Liver (tissue), 8 donors: ENCODE measurements at regions not wholly inside any gene's neighbourhood (a gene's known extent, or its start where the extent isn't known, plus 50 kb on each side); places are given as distances from the start of the nearest gene placed in this dataset.

Experiments
- DNase-seq: peaks from one replicate; pipeline ENCODE4 v3.0.0-alpha.2; 2017; ENCODE audit warnings: low spot score
- H3K27ac ChIP-seq, 2 donors: one replicate each; pipeline ENCODE4 v1.7.0; 2013; ENCODE audit warnings: inconsistent platforms in 2 of 2, low read length in 2 of 2, control low read depth in 1 of 2, low read depth in 1 of 2, mild to moderate bottlenecking in 1 of 2
- H3K27me3 ChIP-seq, 4 donors: one replicate each; pipeline versions ENCODE4 v1.6.1 to v1.7.0; 2013; ENCODE audit warnings: low read length in 3 of 4, inconsistent platforms in 1 of 4, mild to moderate bottlenecking in 1 of 4, moderate library complexity in 1 of 4; ENCODE audit not compliant: control insufficient read depth in 4 of 4, insufficient read depth in 4 of 4
- H3K36me3 ChIP-seq, 4 donors: one replicate each; pipeline versions ENCODE4 v1.6.1 to v1.7.0; 2013; ENCODE audit warnings: low read length in 3 of 4, mild to moderate bottlenecking in 3 of 4, low read depth in 1 of 4, moderate library complexity in 1 of 4; ENCODE audit not compliant: control insufficient read depth in 4 of 4, insufficient read depth in 3 of 4
- H3K4me1 ChIP-seq, 4 donors: one replicate each; pipeline versions ENCODE4 v1.6.1 to v1.7.0; 2013; ENCODE audit warnings: low read length in 3 of 4, mild to moderate bottlenecking in 3 of 4, moderate library complexity in 1 of 4; ENCODE audit not compliant: control insufficient read depth in 4 of 4, insufficient read depth in 4 of 4
- H3K4me3 ChIP-seq, 3 donors: one replicate each; pipeline versions ENCODE4 v1.6.1 to v1.7.0; 2013; ENCODE audit warnings: low read length in 3 of 3, control low read depth in 1 of 3, low read depth in 1 of 3, mild to moderate bottlenecking in 1 of 3
- H3K9ac ChIP-seq, 2 donors: one replicate each; pipeline ENCODE4 v1.7.0; 2013; ENCODE audit warnings: low read length in 2 of 2, mild to moderate bottlenecking in 2 of 2, moderate library complexity in 2 of 2, control low read depth in 1 of 2, low read depth in 1 of 2
- H3K9me3 ChIP-seq, 4 donors: one replicate each; pipeline versions ENCODE4 v1.6.1 to v1.7.0; 2013; ENCODE audit warnings: low read length in 3 of 4; ENCODE audit not compliant: control insufficient read depth in 4 of 4
- ATF3 ChIP-seq: IDR thresholded peaks from 2 replicates; pipeline ENCODE4 v1.6.1; 2016; ENCODE audit warnings: antibody characterized with exemption
- CTCF ChIP-seq: fragments of 150-350 bp; IDR thresholded peaks from 2 replicates; pipeline ENCODE4 v1.5.1; 2017; ENCODE audit warnings: improper control_type of control experiment, low read depth, low read length; ENCODE audit not compliant: missing input control
- EGR1 ChIP-seq, 2 donors: IDR thresholded peaks; 2 replicates each; pipeline ENCODE4 v1.6.1; 2016 to 2018; ENCODE audit warnings: antibody characterized with exemption in 2 of 2, low read depth in 2 of 2
- FOXA1 ChIP-seq: IDR thresholded peaks from 2 replicates; pipeline ENCODE4 v1.6.1; 2016; ENCODE audit warnings: antibody characterized with exemption
- FOXA2 ChIP-seq: IDR thresholded peaks from 2 replicates; pipeline ENCODE4 v1.6.1; 2016; ENCODE audit warnings: antibody characterized with exemption
- GABPA ChIP-seq, 2 donors: IDR thresholded peaks in 1 of 2; conservative IDR thresholded peaks in 1 of 2; 2 replicates each; pipeline ENCODE4 v1.6.1; 2016; ENCODE audit warnings: antibody characterized with exemption in 2 of 2, mild to moderate bottlenecking in 1 of 2, moderate library complexity in 1 of 2
- HNF4A ChIP-seq, 2 donors: conservative IDR thresholded peaks; 2 replicates each; pipeline ENCODE4 v1.6.1; 2016; ENCODE audit warnings: antibody characterized with exemption in 2 of 2, mild to moderate bottlenecking in 2 of 2
- HNF4G ChIP-seq: IDR thresholded peaks from 2 replicates; pipeline ENCODE4 v1.6.1; 2016; ENCODE audit warnings: antibody characterized with exemption
- JUND ChIP-seq, 2 donors: IDR thresholded peaks; 2 replicates each; pipeline ENCODE4 v1.6.1; 2016; ENCODE audit warnings: antibody characterized with exemption in 2 of 2
- MAX ChIP-seq: IDR thresholded peaks from 2 replicates; pipeline ENCODE4 v1.6.1; 2016; ENCODE audit warnings: antibody characterized with exemption
- NR2F2 ChIP-seq: IDR thresholded peaks from 2 replicates; pipeline ENCODE4 v1.6.1; 2016; ENCODE audit warnings: antibody characterized with exemption
- RAD21 ChIP-seq, 2 donors: IDR thresholded peaks; 2 replicates each; pipeline ENCODE4 v1.6.1; 2016; ENCODE audit warnings: antibody characterized with exemption in 2 of 2, mild to moderate bottlenecking in 2 of 2
- REST ChIP-seq: IDR thresholded peaks from 2 replicates; pipeline ENCODE4 v1.6.1; 2016; ENCODE audit warnings: antibody characterized with exemption, mild to moderate bottlenecking
- RXRA ChIP-seq, 2 donors: IDR thresholded peaks; 2 replicates each; pipeline ENCODE4 v1.6.1; 2017 to 2018; ENCODE audit warnings: antibody characterized with exemption in 2 of 2, mild to moderate bottlenecking in 1 of 2
- SP1 ChIP-seq: IDR thresholded peaks from 2 replicates; pipeline ENCODE4 v1.6.1; 2018; ENCODE audit warnings: antibody characterized with exemption, mild to moderate bottlenecking
- TAF1 ChIP-seq: conservative IDR thresholded peaks from 2 replicates; pipeline ENCODE4 v1.6.1; 2016; ENCODE audit warnings: antibody characterized with exemption, mild to moderate bottlenecking
- YY1 ChIP-seq: IDR thresholded peaks from 2 replicates; pipeline ENCODE4 v1.6.1; 2016; ENCODE audit warnings: antibody characterized with exemption, mild to moderate bottlenecking
- ZBTB33 ChIP-seq: IDR thresholded peaks from 2 replicates; pipeline ENCODE4 v1.6.1; 2016; ENCODE audit warnings: antibody characterized with exemption
- WGBS: extraction: QIAGEN DNeasy Blood & Tissue Kit; methylation state at CpG from one replicate; pipeline ENCODE4 v1.1.7; 2013; 5-methylcytosine and 5-hydroxymethylcytosine counted together
- donor health status: healthy.
- donor health status: healthy.
- donor health status: healthy.
- donor health status: healthy.
- donor health status: healthy.

- Histone ChIP-seq H3K4me3 (no peak overlapping the region), H3K36me3 (no peaks in the 10 kb centered on the region)
- DNase-seq = no peak
These were observed 155.7 kb upstream of the GSC start for GRCh38 chr14:94925416-94926173.

More at GRCh38 chr14:94925416-94926173, 155.7 kb upstream of the GSC start:
- Histone ChIP-seq H3K9me3 (no peaks in the 10 kb centered on the region), H3K9ac (no peak overlapping the region), H3K4me1 (no peaks in the 10 kb centered on the region), H3K27me3 (peaks cover 0 to 5% (median 0%) of the 10 kb centered on the region in 4 donors), H3K27ac (no peak overlapping the region)
- WGBS = 94% methylated on average over 4 of the region's 4 CpGs
- TF ChIP-seq REST (no peak), TAF1 (no peak), FOXA1 (no peak), HNF4A (conservative IDR thresholded peaks at IDR 0.05) (no peak), ATF3 (no peak), RAD21 (IDR thresholded peaks at IDR 0.05) (no peak), CTCF (no peak), HNF4G (no peak), NR2F2 (no peak), MAX (no peak), ZBTB33 (no peak), EGR1 (IDR thresholded peaks at IDR 0.05; ENCODE audit: low read depth in 2 of 2) (no peak), FOXA2 (no peak), SP1 (no peak), RXRA (IDR thresholded peaks at IDR 0.05) (no peak), GABPA (IDR thresholded peaks at IDR 0.05 in 1 of 2, conservative IDR thresholded peaks at IDR 0.05 in 1 of 2) (no peak), YY1 (no peak), JUND (IDR thresholded peaks at IDR 0.05) (no peak)
